Stimulated activated CD8-positive, alpha-beta memory T cell treated with anti-CD3 and anti-CD28 coated beads, Interleukin-2, amount 100 ng/mL, for 48 hours (primary cell): ENCODE measurements at regions not wholly inside any gene's neighbourhood (a gene's known extent, or its start where the extent isn't known, plus 50 kb on each side); places are given as distances from the start of the nearest gene placed in this dataset.
"Not testable (repeated sequence)": the region's sequence is repeated elsewhere in the genome, so short reads cannot be mapped to it uniquely, and the experiment has no call there.

Experiments
- DNase-seq, 2 donors: peaks; one replicate each; pipeline ENCODE4 v3.0.0-alpha.2; 2020; ENCODE audit warnings: low read depth in 2 of 2

GRCh38 chr7:156547884-156548561 is 92.6 kb upstream of the RNF32 start:
- DNase-seq, result no peak

- DNase-seq, result no peak
These were observed 94.6 kb upstream of the RNF32 start for GRCh38 chr7:156545979-156546378.

- DNase-seq, result no peak
These were observed 95.5 kb upstream of the RNF32 start for GRCh38 chr7:156544919-156545715.

- DNase-seq, result no peak
These were observed 96.6 kb upstream of the RNF32 start for GRCh38 chr7:156543699-156544598.

- DNase-seq, result no peak
These were observed 99.9 kb upstream of the RNF32 start for GRCh38 chr7:156540619-156541165.

GRCh38 chr7:156539999-156540398 is 100.6 kb upstream of the RNF32 start:
- DNase-seq, result no peak

- DNase-seq, result no peak
These were observed 103.6 kb upstream of the RNF32 start for GRCh38 chr7:156537006-156537405.

- DNase-seq, result no peak
These were observed 105.6 kb upstream of the RNF32 start for GRCh38 chr7:156534925-156535324.

GRCh38 chr7:156533964-156534363 is 106.6 kb upstream of the RNF32 start:
- DNase-seq, result no peak

- DNase-seq, result no peak
These were observed 107.2 kb upstream of the RNF32 start for GRCh38 chr7:156533420-156533819.

- no peak for DNase-seq
These were observed 108.5 kb upstream of the RNF32 start for GRCh38 chr7:156532016-156532602.

- no peak for DNase-seq
These were observed 110.6 kb upstream of the RNF32 start for GRCh38 chr7:156529956-156530355.

GRCh38 chr7:156527458-156527890 is 113.1 kb upstream of the RNF32 start:
- no peak for DNase-seq

- DNase-seq, result no peak
These were observed 115.6 kb upstream of the RNF32 start for GRCh38 chr7:156524818-156525597.

- no peak for DNase-seq
These were observed 117.0 kb upstream of the RNF32 start for GRCh38 chr7:156523447-156524048.

GRCh38 chr7:156522801-156523200 is 117.8 kb upstream of the RNF32 start:
- no peak for DNase-seq

- no peak for DNase-seq
These were observed 121.5 kb upstream of the RNF32 start for GRCh38 chr7:156519070-156519469.

GRCh38 chr7:156518466-156518865 is 122.1 kb upstream of the RNF32 start:
- DNase-seq, result no peak

GRCh38 chr7:156517858-156518257 is 122.7 kb upstream of the RNF32 start:
- not testable (repeated sequence) for DNase-seq

- DNase-seq, result no peak
These were observed 123.7 kb upstream of the RNF32 start for GRCh38 chr7:156516791-156517378.
